ENCODE measurements at regions not wholly inside any gene's neighbourhood (a gene's known extent, or its start where the extent isn't known, plus 50 kb on each side); places are given as distances from the start of the nearest gene placed in this dataset.
"Not testable (repeated sequence)": the region's sequence is repeated elsewhere in the genome, so short reads cannot be mapped to it uniquely, and the experiment has no call there.

DNA sequence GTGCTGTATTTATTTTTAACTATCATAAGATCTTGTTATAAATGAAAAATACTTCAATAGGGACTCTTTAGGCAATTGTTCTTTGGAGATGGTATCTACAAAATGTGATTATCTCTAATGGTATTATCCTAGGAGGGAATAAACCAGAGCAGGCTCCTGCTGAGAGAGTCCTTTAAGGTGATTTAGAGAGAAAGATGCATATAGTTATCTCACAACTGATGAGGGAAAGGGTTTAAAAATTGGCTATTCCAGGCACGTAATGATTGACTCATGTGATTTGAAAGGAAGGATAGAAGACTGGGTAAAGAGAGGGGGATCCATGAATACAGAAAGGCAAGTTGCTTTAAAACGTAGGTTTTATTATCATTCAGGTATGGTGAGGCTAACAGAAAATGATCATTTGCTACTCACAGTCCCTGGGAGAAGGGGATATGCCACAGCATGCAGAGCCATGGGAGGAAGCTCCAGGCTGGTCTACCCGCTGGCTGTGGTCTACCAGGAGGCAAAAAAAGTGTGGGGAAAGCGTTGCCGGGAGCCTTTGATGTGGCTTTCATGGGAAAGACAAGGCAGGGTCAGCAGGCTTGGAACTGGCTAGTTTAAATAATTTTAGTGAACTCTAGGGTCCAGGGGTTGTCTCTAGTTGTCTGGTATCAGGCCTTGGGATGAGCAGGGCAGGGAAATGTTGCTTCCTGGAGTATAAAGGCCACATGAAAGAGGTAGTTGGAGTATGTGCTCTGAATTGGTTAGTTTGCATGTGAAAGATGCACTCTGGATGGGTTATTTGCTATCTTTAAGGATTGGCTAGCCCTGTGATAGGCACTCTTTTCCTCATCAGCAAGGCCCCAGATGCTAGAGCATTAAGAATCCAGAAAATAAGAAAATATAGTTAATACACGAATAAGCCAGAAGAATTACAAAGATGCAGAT lies 798.4 kb upstream of the GRM7 start:
- no peaks in the 10 kb centered on the region for H3K36me3 ChIP-seq
- H3K27ac ChIP-seq: no peak overlapping the region
- 73 to 77% methylated on average over 6 of the region's 6 CpGs for WGBS, 2 donors
- H3K4me1 ChIP-seq: no peaks in the 10 kb centered on the region
- TF ChIP-seq POLR2A (IDR thresholded peaks at IDR 0.05) (no peak), EP300 (IDR thresholded peaks at IDR 0.05) (no peak)
- no peak for DNase-seq
- no peak overlapping the region for H3K4me3 ChIP-seq
- intact Hi-C loops (cut with DNase I): no loop called here
- no peaks in the 10 kb centered on the region for H3K9me3 ChIP-seq
- no peaks in the 10 kb centered on the region for H3K27me3 ChIP-seq

GRCh38 chr3:6066397-6066796 lies 794.5 kb upstream of the GRM7 start:
- Histone ChIP-seq H3K27ac (no peak overlapping the region), H3K27me3 (no peaks in the 10 kb centered on the region), H3K9me3 (no peaks in the 10 kb centered on the region), H3K36me3 (no peaks in the 10 kb centered on the region), H3K4me3 (no peak overlapping the region), H3K4me1 (no peaks in the 10 kb centered on the region)
- WGBS, 2 donors: 22 to 59% methylated on average over 2 of the region's 2 CpGs
- intact Hi-C loops (cut with DNase I): no loop called here
- no peak for TF ChIP-seq CTCF (IDR thresholded peaks at IDR 0.05)
- TF ChIP-seq POLR2A (IDR thresholded peaks at IDR 0.05): no peak
- no peak for TF ChIP-seq POLR2AphosphoS5 (IDR thresholded peaks at IDR 0.05)
- no peak for TF ChIP-seq EP300 (IDR thresholded peaks at IDR 0.05)
- DNase-seq: no peak

- H3K27me3 ChIP-seq; H3K27ac ChIP-seq; H3K4me1 ChIP-seq; H3K36me3 ChIP-seq; DNase-seq; intact Hi-C loops (cut with DNase I); H3K9me3 ChIP-seq; H3K4me3 ChIP-seq: not testable (repeated sequence)
- WGBS, 2 donors: 21 to 67% methylated on average over 17 of the region's 17 CpGs
These were observed 793.9 kb upstream of the GRM7 start for GRCh38 chr3:6066868-6067578.

- intact Hi-C loops (cut with DNase I): no loop called here
- WGBS, 2 donors: 74% methylated on average over 2 of the region's 2 CpGs
- TF ChIP-seq EP300 (IDR thresholded peaks at IDR 0.05) (no peak), CTCF (IDR thresholded peaks at IDR 0.05) (no peak), POLR2A (IDR thresholded peaks at IDR 0.05) (no peak), POLR2AphosphoS5 (IDR thresholded peaks at IDR 0.05) (no peak)
- no peak overlapping the region for H3K27ac ChIP-seq
- no peak for DNase-seq
- no peaks in the 10 kb centered on the region for H3K36me3 ChIP-seq
- no peak overlapping the region for H3K4me3 ChIP-seq
- H3K4me1 ChIP-seq: no peaks in the 10 kb centered on the region
- no peaks in the 10 kb centered on the region for H3K27me3 ChIP-seq
- no peaks in the 10 kb centered on the region for H3K9me3 ChIP-seq
These were observed 786.0 kb upstream of the GRM7 start for GRCh38 chr3:6074952-6075351.

GRCh38 chr3:6078436-6078835 lies 782.5 kb upstream of the GRM7 start:
- no peak for TF ChIP-seq EP300 (IDR thresholded peaks at IDR 0.05)
- TF ChIP-seq CTCF (IDR thresholded peaks at IDR 0.05): no peak
- no peak for TF ChIP-seq POLR2A (IDR thresholded peaks at IDR 0.05)
- TF ChIP-seq POLR2AphosphoS5 (IDR thresholded peaks at IDR 0.05): no peak
- no peak overlapping the region for H3K4me3 ChIP-seq
- H3K4me1 ChIP-seq: no peaks in the 10 kb centered on the region
- H3K36me3 ChIP-seq: no peaks in the 10 kb centered on the region
- H3K27ac ChIP-seq: no peak overlapping the region
- H3K27me3 ChIP-seq: no peaks in the 10 kb centered on the region
- no peaks in the 10 kb centered on the region for H3K9me3 ChIP-seq
- 45 to 90% methylated on average over 4 of the region's 4 CpGs for WGBS, 2 donors
- DNase-seq: no peak
- intact Hi-C loops (cut with DNase I): no loop called here
